WTC11 (cell line): ENCODE measurements at regions not wholly inside any gene's neighbourhood (a gene's known extent, or its start where the extent isn't known, plus 50 kb on each side); places are given as distances from the start of the nearest gene placed in this dataset.

Experiments
- ATAC-seq: fragments of 200-7000 bp; cut with Tn5 transposase; 2 replicates; pipeline ENCODE4 v1.10.0; 2021; ENCODE audit warnings: mild to moderate bottlenecking, moderate library complexity
- CTCF ChIA-PET: fragments of 300-600 bp; sonication (Branson Sonifier 250); formaldehyde crosslinking; loops from one replicate; lab custom pipeline; 2021; ENCODE audit warnings: antibody characterized with exemption; lab: Charles Lee
- POLR2A ChIA-PET: fragments of 350-600 bp; sonication (Branson Sonifier 250); formaldehyde crosslinking; loops from one replicate; lab custom pipeline; 2021; ENCODE audit warnings: antibody characterized with exemption; lab: Charles Lee
- DNase-seq: peaks from one replicate; pipeline ENCODE4 v3.0.0; 2021; ENCODE audit warnings: low spot score
- H3K27ac Mint-ChIP-seq: 2 replicates; pipeline ENCODE4 v1.8.0; 2021; ENCODE audit warnings: mixed read lengths
- H3K27me3 Mint-ChIP-seq: 2 replicates; pipeline ENCODE4 v1.8.0; 2021; ENCODE audit warnings: low read depth, mild to moderate bottlenecking, moderate library complexity, mixed read lengths
- H3K36me3 Mint-ChIP-seq: 2 replicates; pipeline ENCODE4 v1.8.0; 2021; ENCODE audit warnings: mixed read lengths
- H3K4me1 Mint-ChIP-seq: 2 replicates; pipeline ENCODE4 v1.8.0; 2022; ENCODE audit warnings: mixed read lengths
- H3K4me3 Mint-ChIP-seq: 2 replicates; pipeline ENCODE4 v1.8.0; 2021; ENCODE audit warnings: mild to moderate bottlenecking, moderate library complexity, mixed read lengths
- H3K9me3 Mint-ChIP-seq: 2 replicates; pipeline ENCODE4 v1.8.0; 2021; ENCODE audit warnings: mixed read lengths
- CTCF ChIP-seq: fragments of 200-600 bp; IDR thresholded peaks from 2 replicates; pipeline ENCODE4 v1.8.0; 2022; ENCODE audit warnings: antibody characterized with exemption
- FOXP4 ChIP-seq: sonication (generic); formaldehyde crosslinking; IDR thresholded peaks from 2 replicates; pipeline ENCODE4 v1.8.0; 2022; ENCODE audit warnings: mild to moderate bottlenecking, missing genetic modification reagents
- GRHL2 ChIP-seq: fragments of 250-450 bp; sonication (Bioruptor Pico); IDR thresholded peaks from 2 replicates; pipeline ENCODE4 v1.8.0; 2022; ENCODE audit warnings: mild to moderate bottlenecking, moderate library complexity; ENCODE audit not compliant: insufficient replicate concordance, severe bottlenecking
- NFATC4 ChIP-seq: fragments of 250-450 bp; sonication (Bioruptor Pico); IDR thresholded peaks from 2 replicates; pipeline ENCODE4 v1.9.0; 2021; ENCODE audit warnings: mild to moderate bottlenecking
- NR1H2 ChIP-seq: sonication (generic); formaldehyde crosslinking; IDR thresholded peaks from 2 replicates; pipeline ENCODE4 v1.9.0; 2021; ENCODE audit warnings: mild to moderate bottlenecking, moderate library complexity, missing genetic modification reagents
- NR2C2 ChIP-seq: sonication (generic); formaldehyde crosslinking; IDR thresholded peaks from 2 replicates; pipeline ENCODE4 v1.8.0; 2022; ENCODE audit warnings: mild to moderate bottlenecking, missing genetic modification reagents
- NR3C1 ChIP-seq: sonication (generic); formaldehyde crosslinking; conservative IDR thresholded peaks from 2 replicates; pipeline ENCODE4 v1.8.1; 2023; ENCODE audit warnings: low read depth, mild to moderate bottlenecking, missing genetic modification reagents
- PRRX2 ChIP-seq: fragments of 250-450 bp; sonication (Bioruptor Pico); IDR thresholded peaks from 2 replicates; pipeline ENCODE4 v1.8.0; 2021; ENCODE audit warnings: mild to moderate bottlenecking
- SOX15 ChIP-seq: fragments of 250-450 bp; sonication (Bioruptor Pico); IDR thresholded peaks from 2 replicates; pipeline ENCODE4 v1.9.0; 2021; ENCODE audit warnings: mild to moderate bottlenecking
- TCF7 ChIP-seq: sonication (generic); formaldehyde crosslinking; IDR thresholded peaks from 2 replicates; pipeline ENCODE4 v1.8.0; 2022; ENCODE audit warnings: mild to moderate bottlenecking, low read depth, missing genetic modification reagents, moderate library complexity
- TEAD4 ChIP-seq: sonication (generic); formaldehyde crosslinking; IDR thresholded peaks from 2 replicates; pipeline ENCODE4 v1.8.0; 2022; ENCODE audit warnings: mild to moderate bottlenecking, missing genetic modification reagents
- TP53 ChIP-seq: sonication (generic); formaldehyde crosslinking; IDR thresholded peaks from 2 replicates; pipeline ENCODE4 v1.8.1; 2023; ENCODE audit warnings: mild to moderate bottlenecking, missing genetic modification reagents
- ZNF317 ChIP-seq: sonication (generic); formaldehyde crosslinking; IDR thresholded peaks from 2 replicates; pipeline ENCODE4 v1.8.1; 2023; ENCODE audit warnings: low read depth, mild to moderate bottlenecking, moderate library complexity, missing genetic modification reagents, borderline replicate concordance
- ZNF671 ChIP-seq: fragments of 250-450 bp; sonication (Bioruptor Pico); IDR thresholded peaks from 2 replicates; pipeline ENCODE4 v1.8.0; 2021; ENCODE audit warnings: mild to moderate bottlenecking
- TF ChIP-seq, protein P1 (sequence below): sonication (generic); formaldehyde crosslinking; IDR thresholded peaks from 2 replicates; pipeline ENCODE4 v1.8.0; 2022; ENCODE audit warnings: mild to moderate bottlenecking, missing genetic modification reagents
- TF ChIP-seq, protein P2 (sequence below): sonication (generic); formaldehyde crosslinking; IDR thresholded peaks from 2 replicates; pipeline ENCODE4 v1.8.1; 2023; ENCODE audit warnings: mild to moderate bottlenecking, missing genetic modification reagents
- TF ChIP-seq, protein P3 (sequence below): sonication (generic); formaldehyde crosslinking; IDR thresholded peaks from 2 replicates; pipeline ENCODE4 v1.8.1; 2022; ENCODE audit warnings: low read depth, mild to moderate bottlenecking, moderate library complexity, missing genetic modification reagents, borderline replicate concordance
- TF ChIP-seq, protein P4 (sequence below): sonication (generic); formaldehyde crosslinking; IDR thresholded peaks from 2 replicates; pipeline ENCODE4 v1.8.1; 2023; ENCODE audit warnings: mild to moderate bottlenecking, missing genetic modification reagents
- TF ChIP-seq, protein P5 (sequence below): sonication (generic); formaldehyde crosslinking; IDR thresholded peaks from 2 replicates; pipeline ENCODE4 v1.8.1; 2023; ENCODE audit warnings: mild to moderate bottlenecking, missing genetic modification reagents, moderate library complexity

GRCh38 chr5:14945450-14945849 lies 73.9 kb upstream of the ANKH start:
- no peak for ATAC-seq
- ChIA-PET CTCF (no interaction called here), POLR2A (no interaction called here)
- no peak for TF ChIP-seq TCF7 (CRISPR knock-in tag)
- no peak for TF ChIP-seq CTCF
- TF ChIP-seq ZNF317 (CRISPR knock-in tag) = no peak
- TF ChIP-seq, protein P1, sequence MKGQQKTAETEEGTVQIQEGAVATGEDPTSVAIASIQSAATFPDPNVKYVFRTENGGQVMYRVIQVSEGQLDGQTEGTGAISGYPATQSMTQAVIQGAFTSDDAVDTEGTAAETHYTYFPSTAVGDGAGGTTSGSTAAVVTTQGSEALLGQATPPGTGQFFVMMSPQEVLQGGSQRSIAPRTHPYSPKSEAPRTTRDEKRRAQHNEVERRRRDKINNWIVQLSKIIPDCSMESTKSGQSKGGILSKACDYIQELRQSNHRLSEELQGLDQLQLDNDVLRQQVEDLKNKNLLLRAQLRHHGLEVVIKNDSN (CRISPR knock-in tag) = no peak
- TF ChIP-seq NFATC4 = no peak
- no peak for TF ChIP-seq PRRX2 (CRISPR knock-in tag)
- no peak for TF ChIP-seq SOX15 (CRISPR knock-in tag)
- TF ChIP-seq TP53 = no peak
- Mint-ChIP-seq H3K4me3 (no peak overlapping the region), H3K9me3 (peaks cover 12% of the 10 kb centered on the region; the same call in 1 of the 2 replicates), H3K27ac (no peak overlapping the region), H3K27me3 (no peaks in the 10 kb centered on the region), H3K4me1 (peaks cover 10% of the 10 kb centered on the region), H3K36me3 (no peaks in the 10 kb centered on the region)
- no peak for DNase-seq

GRCh38 chr5:14944996-14945395 lies 73.4 kb upstream of the ANKH start:
- CTCF ChIA-PET = no interaction called here
- no peaks in the 10 kb centered on the region for H3K36me3 Mint-ChIP-seq
- H3K27me3 Mint-ChIP-seq = no peaks in the 10 kb centered on the region
- peaks cover 12% of the 10 kb centered on the region; the same call in 1 of the 2 replicates for H3K9me3 Mint-ChIP-seq
- H3K4me1 Mint-ChIP-seq = peaks cover 10% of the 10 kb centered on the region
- ATAC-seq (no peak), DNase-seq (no peak)
- no peak overlapping the region for H3K4me3 Mint-ChIP-seq
- POLR2A ChIA-PET = no interaction called here
- TF ChIP-seq SOX15 (CRISPR knock-in tag) = no peak
- no peak for TF ChIP-seq FOXP4 (CRISPR knock-in tag)
- TF ChIP-seq NR2C2 (CRISPR knock-in tag) = no peak
- TF ChIP-seq, protein P2, sequence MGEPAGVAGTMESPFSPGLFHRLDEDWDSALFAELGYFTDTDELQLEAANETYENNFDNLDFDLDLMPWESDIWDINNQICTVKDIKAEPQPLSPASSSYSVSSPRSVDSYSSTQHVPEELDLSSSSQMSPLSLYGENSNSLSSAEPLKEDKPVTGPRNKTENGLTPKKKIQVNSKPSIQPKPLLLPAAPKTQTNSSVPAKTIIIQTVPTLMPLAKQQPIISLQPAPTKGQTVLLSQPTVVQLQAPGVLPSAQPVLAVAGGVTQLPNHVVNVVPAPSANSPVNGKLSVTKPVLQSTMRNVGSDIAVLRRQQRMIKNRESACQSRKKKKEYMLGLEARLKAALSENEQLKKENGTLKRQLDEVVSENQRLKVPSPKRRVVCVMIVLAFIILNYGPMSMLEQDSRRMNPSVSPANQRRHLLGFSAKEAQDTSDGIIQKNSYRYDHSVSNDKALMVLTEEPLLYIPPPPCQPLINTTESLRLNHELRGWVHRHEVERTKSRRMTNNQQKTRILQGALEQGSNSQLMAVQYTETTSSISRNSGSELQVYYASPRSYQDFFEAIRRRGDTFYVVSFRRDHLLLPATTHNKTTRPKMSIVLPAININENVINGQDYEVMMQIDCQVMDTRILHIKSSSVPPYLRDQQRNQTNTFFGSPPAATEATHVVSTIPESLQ (CRISPR knock-in tag) = no peak
- no peak for TF ChIP-seq TEAD4 (CRISPR knock-in tag)
- TF ChIP-seq, protein P3, sequence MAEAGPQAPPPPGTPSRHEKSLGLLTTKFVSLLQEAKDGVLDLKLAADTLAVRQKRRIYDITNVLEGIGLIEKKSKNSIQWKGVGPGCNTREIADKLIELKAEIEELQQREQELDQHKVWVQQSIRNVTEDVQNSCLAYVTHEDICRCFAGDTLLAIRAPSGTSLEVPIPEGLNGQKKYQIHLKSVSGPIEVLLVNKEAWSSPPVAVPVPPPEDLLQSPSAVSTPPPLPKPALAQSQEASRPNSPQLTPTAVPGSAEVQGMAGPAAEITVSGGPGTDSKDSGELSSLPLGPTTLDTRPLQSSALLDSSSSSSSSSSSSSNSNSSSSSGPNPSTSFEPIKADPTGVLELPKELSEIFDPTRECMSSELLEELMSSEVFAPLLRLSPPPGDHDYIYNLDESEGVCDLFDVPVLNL (CRISPR knock-in tag) = no peak
- no peak for TF ChIP-seq ZNF671
- TF ChIP-seq NR3C1 (CRISPR knock-in tag) = no peak
- no peak overlapping the region for H3K27ac Mint-ChIP-seq

GRCh38 chr5:14944350-14944739 lies 72.8 kb upstream of the ANKH start:
- Mint-ChIP-seq H3K36me3 (no peaks in the 10 kb centered on the region), H3K9me3 (peaks cover 5% of the 10 kb centered on the region; the same call in 1 of the 2 replicates), H3K27me3 (no peaks in the 10 kb centered on the region), H3K4me3 (no peak overlapping the region), H3K27ac (no peak overlapping the region), H3K4me1 (peaks cover 10% of the 10 kb centered on the region)
- ATAC-seq (no peak), DNase-seq (no peak)
- CTCF ChIA-PET = no interaction called here
- POLR2A ChIA-PET = no interaction called here
- no peak for TF ChIP-seq FOXP4 (CRISPR knock-in tag)
- no peak for TF ChIP-seq NR1H2 (CRISPR knock-in tag)
- TF ChIP-seq, protein P4, sequence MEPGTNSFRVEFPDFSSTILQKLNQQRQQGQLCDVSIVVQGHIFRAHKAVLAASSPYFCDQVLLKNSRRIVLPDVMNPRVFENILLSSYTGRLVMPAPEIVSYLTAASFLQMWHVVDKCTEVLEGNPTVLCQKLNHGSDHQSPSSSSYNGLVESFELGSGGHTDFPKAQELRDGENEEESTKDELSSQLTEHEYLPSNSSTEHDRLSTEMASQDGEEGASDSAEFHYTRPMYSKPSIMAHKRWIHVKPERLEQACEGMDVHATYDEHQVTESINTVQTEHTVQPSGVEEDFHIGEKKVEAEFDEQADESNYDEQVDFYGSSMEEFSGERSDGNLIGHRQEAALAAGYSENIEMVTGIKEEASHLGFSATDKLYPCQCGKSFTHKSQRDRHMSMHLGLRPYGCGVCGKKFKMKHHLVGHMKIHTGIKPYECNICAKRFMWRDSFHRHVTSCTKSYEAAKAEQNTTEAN (CRISPR knock-in tag) = no peak
- no peak for TF ChIP-seq GRHL2 (CRISPR knock-in tag)
- TF ChIP-seq TP53 = no peak
- TF ChIP-seq, protein P3 (CRISPR knock-in tag) = no peak
- TF ChIP-seq, protein P5, sequence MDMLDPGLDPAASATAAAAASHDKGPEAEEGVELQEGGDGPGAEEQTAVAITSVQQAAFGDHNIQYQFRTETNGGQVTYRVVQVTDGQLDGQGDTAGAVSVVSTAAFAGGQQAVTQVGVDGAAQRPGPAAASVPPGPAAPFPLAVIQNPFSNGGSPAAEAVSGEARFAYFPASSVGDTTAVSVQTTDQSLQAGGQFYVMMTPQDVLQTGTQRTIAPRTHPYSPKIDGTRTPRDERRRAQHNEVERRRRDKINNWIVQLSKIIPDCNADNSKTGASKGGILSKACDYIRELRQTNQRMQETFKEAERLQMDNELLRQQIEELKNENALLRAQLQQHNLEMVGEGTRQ = no peak
